ENCODE measurements at regions not wholly inside any gene's neighbourhood (a gene's known extent, or its start where the extent isn't known, plus 50 kb on each side); places are given as distances from the start of the nearest gene placed in this dataset.

- no peak for TF ChIP-seq POLR2AphosphoS5 (IDR thresholded peaks at IDR 0.05)
- no peak for TF ChIP-seq POLR2A (IDR thresholded peaks at IDR 0.05)
- TF ChIP-seq CTCF (IDR thresholded peaks at IDR 0.05): no peak
- no peak for TF ChIP-seq EP300 (IDR thresholded peaks at IDR 0.05)
These were observed 722.3 kb upstream of the CTNND2 start for GRCh38 chr5:12626556-12626955.
